H9 (cell line): ENCODE measurements at regions not wholly inside any gene's neighbourhood (a gene's known extent, or its start where the extent isn't known, plus 50 kb on each side); places are given as distances from the start of the nearest gene placed in this dataset.

Source experiments
- DNase-seq: peaks from one replicate; pipeline ENCODE4 v3.0.0-alpha.2; 2017
- H2AFZ ChIP-seq: one replicate; pipeline ENCODE4 v1.6.1; 2013; ENCODE audit warnings: mild to moderate bottlenecking, low read length, control low read depth, moderate library complexity
- H2AK5ac ChIP-seq: 2 replicates; pipeline ENCODE4 v1.6.1; 2013; ENCODE audit warnings: low read length, control low read depth, mixed read lengths; ENCODE audit not compliant: insufficient read length
- H2BK120ac ChIP-seq: one replicate; pipeline ENCODE4 v1.6.1; 2013; ENCODE audit warnings: low read depth, mild to moderate bottlenecking, low read length, control low read depth, inconsistent platforms; ENCODE audit not compliant: poor library complexity, severe bottlenecking
- H2BK12ac ChIP-seq: 2 replicates; pipeline ENCODE4 v1.6.1; 2013; ENCODE audit warnings: low read length, control low read depth, mixed read lengths, low read depth; ENCODE audit not compliant: insufficient read length
- H2BK15ac ChIP-seq: 2 replicates; pipeline ENCODE4 v1.6.1; 2013; ENCODE audit warnings: low read depth, low read length, control low read depth
- H2BK20ac ChIP-seq: one replicate; pipeline ENCODE4 v1.6.1; 2013; ENCODE audit warnings: low read depth, mild to moderate bottlenecking, low read length, control low read depth, inconsistent platforms; ENCODE audit not compliant: poor library complexity, severe bottlenecking
- H2BK5ac ChIP-seq: 2 replicates; pipeline ENCODE4 v1.6.1; 2013; ENCODE audit warnings: low read length, control low read depth, mixed read lengths; ENCODE audit not compliant: insufficient read length
- H3K14ac ChIP-seq: 2 replicates; pipeline ENCODE4 v1.6.1; 2013; ENCODE audit warnings: low read length, control low read depth; ENCODE audit not compliant: insufficient read depth
- H3K18ac ChIP-seq: 2 replicates; pipeline ENCODE4 v1.6.1; 2013; ENCODE audit warnings: low read depth, mild to moderate bottlenecking, mixed read lengths, low read length, control low read depth; ENCODE audit not compliant: insufficient read length
- H3K23ac ChIP-seq: 2 replicates; pipeline ENCODE4 v1.6.1; 2013; ENCODE audit warnings: low read length, control low read depth, mixed read lengths, low read depth; ENCODE audit not compliant: insufficient read length
- H3K23me2 ChIP-seq: 2 replicates; pipeline ENCODE4 v1.6.1; 2013; ENCODE audit warnings: low read depth, mild to moderate bottlenecking, mixed read lengths, low read length, control low read depth; ENCODE audit not compliant: insufficient read length, poor library complexity, severe bottlenecking
- H3K27ac ChIP-seq: 2 replicates; pipeline ENCODE4 v1.5.1; 2013; ENCODE audit warnings: low read length, control low read depth, mixed read lengths, low read depth; ENCODE audit not compliant: insufficient read length
- H3K27me3 ChIP-seq: 2 replicates; pipeline ENCODE4 v1.6.1; 2013; ENCODE audit warnings: low read length, control low read depth, inconsistent platforms; ENCODE audit not compliant: insufficient read depth
- H3K4ac ChIP-seq: 2 replicates; pipeline ENCODE4 v1.6.1; 2013; ENCODE audit warnings: low read depth, mild to moderate bottlenecking, control low read depth, inconsistent platforms, low read length, moderate library complexity
- H3K4me1 ChIP-seq: 2 replicates; pipeline ENCODE4 v1.6.1; 2013; ENCODE audit warnings: low read length, control low read depth, inconsistent platforms; ENCODE audit not compliant: insufficient read depth
- H3K4me2 ChIP-seq: 2 replicates; pipeline ENCODE4 v1.6.1; 2013; ENCODE audit warnings: low read length, control low read depth, mixed read lengths; ENCODE audit not compliant: insufficient read length, insufficient read depth
- H3K56ac ChIP-seq: 2 replicates; pipeline ENCODE4 v1.6.1; 2013; ENCODE audit warnings: low read depth, mild to moderate bottlenecking, mixed read lengths, low read length, control low read depth; ENCODE audit not compliant: insufficient read length
- H3K79me1 ChIP-seq: 2 replicates; pipeline ENCODE4 v1.6.1; 2013; ENCODE audit warnings: low read depth, mild to moderate bottlenecking, moderate library complexity, low read length, control low read depth, inconsistent platforms; ENCODE audit not compliant: insufficient read depth, poor library complexity, severe bottlenecking
- H3K79me2 ChIP-seq: 2 replicates; pipeline ENCODE4 v1.6.1; 2013; ENCODE audit warnings: low read length, control low read depth, inconsistent platforms; ENCODE audit not compliant: insufficient read depth
- H3K9ac ChIP-seq: 2 replicates; pipeline ENCODE4 v1.6.1; 2013; ENCODE audit warnings: low read length, control low read depth, mixed read lengths; ENCODE audit not compliant: insufficient read length; ENCODE audit errors: extremely low read depth
- H3K9me3 ChIP-seq: one replicate; pipeline ENCODE4 v1.6.1; 2013; ENCODE audit warnings: low read depth, low read length, inconsistent platforms; ENCODE audit not compliant: control insufficient read depth
- H3T11ph ChIP-seq: one replicate; pipeline ENCODE4 v1.6.1; 2013; ENCODE audit warnings: mild to moderate bottlenecking, low read length, control low read depth, inconsistent platforms
- H4K20me1 ChIP-seq: one replicate; pipeline ENCODE4 v1.6.1; 2013; ENCODE audit not compliant: control insufficient read depth, insufficient read length, insufficient read depth
- H4K5ac ChIP-seq: 2 replicates; pipeline ENCODE4 v1.6.1; 2013; ENCODE audit warnings: low read depth, mild to moderate bottlenecking, mixed read lengths, low read length, control low read depth; ENCODE audit not compliant: insufficient read length
- H4K8ac ChIP-seq: replicated peaks from 2 replicates; pipeline ENCODE4 v1.6.1; 2013; ENCODE audit warnings: low read length, control low read depth, mixed read lengths, low read depth; ENCODE audit not compliant: insufficient read length
- H4K91ac ChIP-seq: 2 replicates; pipeline ENCODE4 v1.6.1; 2013; ENCODE audit warnings: low read depth, mild to moderate bottlenecking, moderate library complexity, mixed read lengths, low read length, control low read depth; ENCODE audit not compliant: insufficient read length
- H3K27ac Mint-ChIP-seq, 3 experiments: 2 replicates in 2 of 3; 3 replicates in 1 of 3; pipeline ENCODE4 v1.8.0; 2020 to 2021; ENCODE audit warnings: mixed read lengths in 3 of 3, mild to moderate bottlenecking in 1 of 3, moderate library complexity in 1 of 3
- H3K27me3 Mint-ChIP-seq: 2 replicates; pipeline ENCODE4 v1.8.0; 2021; ENCODE audit warnings: low read depth, mild to moderate bottlenecking, moderate library complexity, mixed read lengths
- H3K36me3 Mint-ChIP-seq, 3 experiments: 2 replicates in 2 of 3; 3 replicates in 1 of 3; pipeline ENCODE4 v1.8.0; 2020 to 2021; ENCODE audit warnings: low read depth in 3 of 3, mixed read lengths in 3 of 3; ENCODE audit not compliant: insufficient read depth in 1 of 3
- H3K4me1 Mint-ChIP-seq, 2 experiments: 2 replicates each; pipeline ENCODE4 v1.8.0; 2020; ENCODE audit warnings: mixed read lengths in 2 of 2
- H3K4me3 Mint-ChIP-seq, 2 experiments: 2 replicates in 1 of 2; 3 replicates in 1 of 2; pipeline ENCODE4 v1.8.0; 2020 to 2021; ENCODE audit warnings: mild to moderate bottlenecking in 2 of 2, mixed read lengths in 2 of 2, moderate library complexity in 1 of 2
- H3K9me3 Mint-ChIP-seq, 2 experiments: 2 replicates in 1 of 2; 3 replicates in 1 of 2; pipeline ENCODE4 v1.8.0; 2020; ENCODE audit warnings: mild to moderate bottlenecking in 2 of 2, mixed read lengths in 2 of 2, moderate library complexity in 1 of 2
- CTCF ChIP-seq: fragments of 200-600 bp; sonication (generic); conservative IDR thresholded peaks from 3 replicates; pipeline ENCODE4 v1.8.0; 2021; ENCODE audit warnings: antibody characterized with exemption, mild to moderate bottlenecking
- WGBS: extraction: QIAGEN DNeasy Blood & Tissue Kit; methylation state at CpG from one replicate; pipeline ENCODE4 v1.1.7; 2013; ENCODE audit warnings: missing lambda C conversion rate, low lambda C conversion rate, mixed read lengths; ENCODE audit not compliant: insufficient read length; ENCODE audit errors: extremely low coverage; 5-methylcytosine and 5-hydroxymethylcytosine counted together

GRCh38 chr3:135784557-135784956 is 181.0 kb upstream of the PPP2R3A start:
- no peaks in the 10 kb centered on the region for H3K4me1 Mint-ChIP-seq
- no peaks in the 10 kb centered on the region for H3K36me3 Mint-ChIP-seq

More at GRCh38 chr3:135784557-135784956, 181.0 kb upstream of the PPP2R3A start:
- Histone ChIP-seq H3K14ac (no peak overlapping the region), H3K18ac (no peak overlapping the region), H4K8ac (no peak overlapping the region), H2AK5ac (no peak overlapping the region), H2BK15ac (no peak overlapping the region), H2AFZ (no peak overlapping the region), H3K9ac (no peak overlapping the region), H4K5ac (no peak overlapping the region), H3K27me3 (no peaks in the 10 kb centered on the region), H3K79me2 (no peaks in the 10 kb centered on the region), H3K4me2 (no peak overlapping the region), H3T11ph (no peak overlapping the region), H3K23me2 (no peaks in the 10 kb centered on the region), H3K56ac (no peak overlapping the region), H2BK120ac (no peak overlapping the region), H3K23ac (no peak overlapping the region), H3K27ac (no peak overlapping the region), H4K91ac (no peak overlapping the region), H3K79me1 (no peaks in the 10 kb centered on the region), H3K4ac (no peak overlapping the region), H2BK20ac (no peak overlapping the region), H3K9me3 (no peaks in the 10 kb centered on the region), H2BK12ac (no peak overlapping the region), H3K4me1 (no peaks in the 10 kb centered on the region), H2BK5ac (no peak overlapping the region), H4K20me1 (no peaks in the 10 kb centered on the region)
- Mint-ChIP-seq H3K4me3 (no peak overlapping the region), H3K27ac (no peak overlapping the region), H3K9me3 (no peaks in the 10 kb centered on the region), H3K27me3 (peaks cover 4% of the 10 kb centered on the region; the same call in 1 of the 2 replicates)
- WGBS: no CpG with 5 or more reads among the region's 1 CpG
- no peak for DNase-seq
- no peak for TF ChIP-seq CTCF
